Thyroid gland (tissue), 4 donors: ENCODE measurements at regions not wholly inside any gene's neighbourhood (a gene's known extent, or its start where the extent isn't known, plus 50 kb on each side); places are given as distances from the start of the nearest gene placed in this dataset.

Experiments
- POLR2A ChIP-seq, 2 donors: fragments of 450-650 bp; IDR thresholded peaks; one replicate each; pipeline ENCODE4 v1.6.1; 2017; ENCODE audit warnings: antibody characterized with exemption in 2 of 2, mild to moderate bottlenecking in 2 of 2, moderate library complexity in 1 of 2
- TF ChIP-seq, protein P1 (sequence below), 6 experiments: fragments of 200-600 bp in 3 of 6; fragments of 450-650 bp in 3 of 6; sonication (generic) in 3 of 6; IDR thresholded peaks; one replicate each; pipeline ENCODE4 v1.5.1; 2016 to 2019; ENCODE audit warnings: antibody characterized with exemption in 6 of 6, mild to moderate bottlenecking in 2 of 6, inconsistent platforms in 1 of 6, moderate library complexity in 1 of 6

DNA sequence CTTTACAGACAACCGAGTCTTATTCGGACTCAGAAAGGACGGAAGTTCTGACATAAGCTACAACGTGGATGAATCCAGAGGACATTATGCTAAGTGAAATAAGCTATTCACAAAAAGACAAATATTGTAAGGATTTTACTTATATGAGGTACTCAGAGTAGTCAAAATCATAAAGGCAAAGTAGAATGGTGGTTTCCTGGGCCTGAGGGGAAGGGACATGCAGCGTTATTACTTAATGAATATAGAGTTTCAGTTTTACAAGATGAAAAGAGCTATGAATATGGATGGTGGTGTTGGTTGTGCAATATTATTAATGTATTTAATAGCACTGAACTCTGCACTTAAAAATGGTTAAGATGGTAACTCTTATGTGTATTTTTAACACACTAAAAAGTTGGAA lies 419.1 kb upstream of the SGCG start:
- TF ChIP-seq, protein P1, sequence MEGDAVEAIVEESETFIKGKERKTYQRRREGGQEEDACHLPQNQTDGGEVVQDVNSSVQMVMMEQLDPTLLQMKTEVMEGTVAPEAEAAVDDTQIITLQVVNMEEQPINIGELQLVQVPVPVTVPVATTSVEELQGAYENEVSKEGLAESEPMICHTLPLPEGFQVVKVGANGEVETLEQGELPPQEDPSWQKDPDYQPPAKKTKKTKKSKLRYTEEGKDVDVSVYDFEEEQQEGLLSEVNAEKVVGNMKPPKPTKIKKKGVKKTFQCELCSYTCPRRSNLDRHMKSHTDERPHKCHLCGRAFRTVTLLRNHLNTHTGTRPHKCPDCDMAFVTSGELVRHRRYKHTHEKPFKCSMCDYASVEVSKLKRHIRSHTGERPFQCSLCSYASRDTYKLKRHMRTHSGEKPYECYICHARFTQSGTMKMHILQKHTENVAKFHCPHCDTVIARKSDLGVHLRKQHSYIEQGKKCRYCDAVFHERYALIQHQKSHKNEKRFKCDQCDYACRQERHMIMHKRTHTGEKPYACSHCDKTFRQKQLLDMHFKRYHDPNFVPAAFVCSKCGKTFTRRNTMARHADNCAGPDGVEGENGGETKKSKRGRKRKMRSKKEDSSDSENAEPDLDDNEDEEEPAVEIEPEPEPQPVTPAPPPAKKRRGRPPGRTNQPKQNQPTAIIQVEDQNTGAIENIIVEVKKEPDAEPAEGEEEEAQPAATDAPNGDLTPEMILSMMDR (IDR thresholded peaks at IDR 0.05): no peak
- no peak for TF ChIP-seq POLR2A (IDR thresholded peaks at IDR 0.05)
